HG03354 (cell line): ENCODE measurements at regions not wholly inside any gene's neighbourhood (a gene's known extent, or its start where the extent isn't known, plus 50 kb on each side); places are given as distances from the start of the nearest gene placed in this dataset.
"Not testable (repeated sequence)": the region's sequence is repeated elsewhere in the genome, so short reads cannot be mapped to it uniquely, and the experiment has no call there.

ENCODE experiments used
- ATAC-seq: cut with Tn5 transposase; IDR thresholded peaks from one replicate; pipeline ENCODE4 v1.9.1; 2021; ENCODE audit warnings: mild to moderate bottlenecking; ENCODE audit not compliant: unreplicated experiment, poor library complexity, severe bottlenecking

GRCh38 chr1:195867638-195868037 lies 740.6 kb downstream of the KCNT2 start:
- no peak for ATAC-seq

DNA sequence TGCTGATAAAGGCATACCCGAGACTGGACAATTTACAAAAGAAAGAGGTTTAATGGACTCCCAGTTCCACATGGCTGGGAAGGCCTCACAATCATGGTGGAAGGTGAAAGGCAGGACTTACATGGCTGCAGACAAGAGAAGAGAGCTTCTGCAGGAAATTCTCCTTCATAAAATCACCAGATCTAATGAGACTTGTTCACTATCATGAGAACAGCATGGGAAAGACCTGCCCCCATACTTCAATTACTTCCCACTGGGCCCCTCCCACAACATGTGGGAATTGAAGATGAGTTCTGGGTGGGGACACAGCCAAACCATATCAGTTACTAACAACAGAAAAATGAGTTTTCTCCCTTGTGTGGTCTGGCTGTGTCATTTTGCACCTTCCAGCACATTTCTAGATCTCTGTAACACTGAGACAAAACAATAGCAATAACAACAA lies 741.4 kb downstream of the KCNT2 start:
- ATAC-seq: no peak

DNA sequence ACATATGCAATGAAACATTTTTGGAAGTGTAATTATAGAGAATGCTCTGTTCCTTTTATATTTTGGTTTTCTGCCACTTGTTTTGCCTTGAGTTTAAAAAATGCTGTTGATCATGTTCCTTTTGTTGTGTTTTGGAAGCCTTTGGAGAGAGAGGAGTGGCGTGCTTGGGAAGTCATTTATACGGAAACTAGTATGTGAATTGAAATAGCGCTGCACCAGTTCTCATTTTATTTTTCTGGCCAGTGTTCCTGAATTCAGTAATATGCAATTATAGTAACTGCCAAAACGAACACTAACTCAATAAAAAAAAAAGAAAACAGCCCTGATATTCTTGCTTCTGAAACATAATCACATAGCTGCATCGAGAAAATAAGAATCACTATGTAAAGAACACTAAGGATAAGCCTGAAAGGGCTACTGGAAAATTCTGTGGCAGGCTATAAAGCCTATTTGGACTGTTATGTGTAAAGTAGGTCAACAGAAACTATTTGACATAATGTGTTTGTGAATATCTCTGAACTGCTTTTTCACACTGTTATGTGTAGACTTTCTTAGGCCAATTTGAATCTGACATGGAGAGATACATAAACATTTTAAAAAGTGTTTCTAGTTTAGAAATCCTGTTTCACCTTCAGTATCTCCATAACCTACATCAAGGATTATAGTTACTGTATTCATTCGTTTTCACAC lies 742.0 kb downstream of the KCNT2 start:
- no peak for ATAC-seq

- ATAC-seq: no peak
Observed at GRCh38 chr1:195851804-195852203, 756.4 kb downstream of the KCNT2 start.

- no peak for ATAC-seq
Observed at GRCh38 chr1:195851016-195851601, 757.1 kb downstream of the KCNT2 start.

- no peak for ATAC-seq
Observed at GRCh38 chr1:195849180-195849579, 759.1 kb downstream of the KCNT2 start.

GRCh38 chr1:195847957-195848875 lies 760.0 kb downstream of the KCNT2 start:
- not testable (repeated sequence) for ATAC-seq

- no peak for ATAC-seq
Observed at GRCh38 chr1:195831789-195832188, 776.5 kb downstream of the KCNT2 start.

GRCh38 chr1:195828325-195828724 lies 779.9 kb downstream of the KCNT2 start:
- ATAC-seq: no peak

DNA sequence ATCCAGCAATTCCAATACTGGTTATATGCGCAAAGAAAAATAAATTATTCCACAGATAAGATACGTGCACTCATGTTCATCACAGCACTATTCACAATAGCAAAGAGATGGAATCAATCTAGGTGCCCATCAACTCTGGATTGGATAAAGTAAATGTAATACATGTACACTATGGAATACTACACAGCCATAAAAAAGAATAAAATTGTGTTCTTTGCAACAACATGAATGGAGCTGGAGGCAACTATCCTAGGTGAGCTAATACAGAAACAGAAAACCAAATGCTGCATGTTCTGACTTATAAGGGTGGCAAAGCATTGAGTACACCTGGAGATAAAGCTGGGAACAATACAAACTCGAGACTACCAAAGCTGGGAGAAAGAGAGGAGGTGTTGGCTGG lies 787.3 kb downstream of the KCNT2 start:
- ATAC-seq: no peak

DNA sequence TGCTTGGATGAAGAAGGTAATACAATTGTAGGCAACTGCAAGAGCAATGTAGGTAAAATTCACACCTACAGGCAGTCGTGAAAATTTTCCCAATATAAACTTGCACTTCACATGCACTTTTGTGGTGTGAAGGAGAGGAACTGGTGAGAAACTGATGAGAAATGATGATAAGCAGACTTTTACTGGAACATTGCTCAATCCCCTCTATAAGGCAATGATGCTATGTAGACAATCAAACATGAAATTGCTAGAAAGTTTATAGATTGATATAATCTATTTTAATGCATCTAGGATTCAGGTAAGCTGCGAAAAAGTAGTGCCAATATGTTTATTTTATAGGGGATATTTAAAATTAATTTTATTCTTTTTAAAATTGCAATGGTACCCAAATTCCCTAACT lies 802.2 kb downstream of the KCNT2 start:
- ATAC-seq: no peak

GRCh38 chr1:195804547-195804946 lies 803.7 kb downstream of the KCNT2 start:
- no peak for ATAC-seq

- no peak for ATAC-seq
Observed at GRCh38 chr1:195799016-195799415, 809.2 kb downstream of the KCNT2 start.

GRCh38 chr1:195794225-195794624 lies 814.0 kb downstream of the KCNT2 start:
- ATAC-seq: no peak

DNA sequence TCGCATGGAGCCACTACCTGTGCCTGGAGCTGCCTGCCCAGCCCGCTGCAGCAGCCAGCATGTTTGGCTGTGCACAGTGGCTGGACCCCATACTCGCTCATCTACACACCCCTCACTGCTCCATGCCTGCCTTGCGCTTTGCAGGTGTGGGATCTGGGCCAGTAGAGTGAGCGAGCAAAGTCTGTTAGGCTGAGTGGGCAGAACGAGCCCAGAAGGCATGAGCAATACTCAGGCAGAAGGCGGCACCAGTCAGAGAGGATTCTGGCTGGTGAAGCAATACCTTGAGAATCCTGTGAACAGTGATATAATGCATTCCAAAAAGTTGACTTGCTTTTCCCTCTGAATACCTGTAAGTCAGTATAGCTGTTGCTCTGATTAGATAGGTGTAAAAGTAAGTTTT lies 816.4 kb downstream of the KCNT2 start:
- ATAC-seq: no peak

- ATAC-seq: no peak
Observed at GRCh38 chr1:195790514-195791168, 817.6 kb downstream of the KCNT2 start.

GRCh38 chr1:195789321-195789720 lies 818.9 kb downstream of the KCNT2 start:
- ATAC-seq: no peak

- no peak for ATAC-seq
Observed at GRCh38 chr1:195788721-195789120, 819.5 kb downstream of the KCNT2 start.

GRCh38 chr1:195785830-195786229 lies 822.4 kb downstream of the KCNT2 start:
- no peak for ATAC-seq

GRCh38 chr1:195773931-195774330 lies 834.3 kb downstream of the KCNT2 start:
- ATAC-seq: no peak
